Neural progenitor cell (in vitro differentiated cells): ENCODE measurements at regions not wholly inside any gene's neighbourhood (a gene's known extent, or its start where the extent isn't known, plus 50 kb on each side); places are given as distances from the start of the nearest gene placed in this dataset.
A peak's percentile ranks its signal among the peaks of the same experiment; 100 is the strongest.

Source experiments
- DNase-seq: peaks from one replicate; pipeline ENCODE4 v3.0.0-alpha.2; 2016; ENCODE audit warnings: low spot score
- H2AFZ ChIP-seq: fragments of 200-600 bp; sonication (generic); replicated peaks from 2 replicates; pipeline ENCODE4 v1.6.1; 2016; ENCODE audit warnings: antibody characterized with exemption
- H3F3A ChIP-seq: fragments of 200-600 bp; sonication (generic); 2 replicates; pipeline ENCODE4 v1.6.1; 2016; ENCODE audit warnings: antibody characterized with exemption, low read depth
- H3K27ac ChIP-seq: fragments of 200-600 bp; sonication (generic); 2 replicates; pipeline ENCODE4 v1.5.1; 2016; ENCODE audit warnings: mild to moderate bottlenecking
- H3K27me3 ChIP-seq: fragments of 200-600 bp; sonication (generic); 2 replicates; pipeline ENCODE4 v1.6.1; 2016; ENCODE audit warnings: mild to moderate bottlenecking, moderate library complexity
- H3K36me3 ChIP-seq: fragments of 200-600 bp; sonication (generic); 2 replicates; pipeline ENCODE4 v1.5.1; 2016
- H3K4me1 ChIP-seq: fragments of 200-600 bp; sonication (generic); 2 replicates; pipeline ENCODE4 v1.6.1; 2016; ENCODE audit warnings: mixed run types
- H3K4me2 ChIP-seq: fragments of 200-600 bp; sonication (generic); 2 replicates; pipeline ENCODE4 v1.6.1; 2016
- H3K4me3 ChIP-seq: fragments of 200-600 bp; sonication (generic); 2 replicates; pipeline ENCODE4 v1.5.1; 2016
- H3K79me2 ChIP-seq: fragments of 200-600 bp; sonication (generic); 2 replicates; pipeline ENCODE4 v1.6.1; 2016; ENCODE audit warnings: low read depth
- H3K9ac ChIP-seq: fragments of 200-600 bp; sonication (generic); 2 replicates; pipeline ENCODE4 v1.6.1; 2016
- H3K9me3 ChIP-seq: fragments of 200-600 bp; sonication (generic); 2 replicates; pipeline ENCODE4 v1.5.1; 2016; ENCODE audit warnings: low read depth
- H4K20me1 ChIP-seq: fragments of 200-600 bp; sonication (generic); 2 replicates; pipeline ENCODE4 v1.6.1; 2016; ENCODE audit warnings: low read depth
- H3K27ac Mint-ChIP-seq: 3 replicates; pipeline ENCODE4 v1.8.0; 2021; ENCODE audit warnings: mixed read lengths
- H3K27me3 Mint-ChIP-seq: 2 replicates; pipeline ENCODE4 v1.8.0; 2022; ENCODE audit warnings: low read depth, mild to moderate bottlenecking, inconsistent platforms, moderate library complexity, mixed read lengths; ENCODE audit not compliant: insufficient read depth
- H3K36me3 Mint-ChIP-seq: 3 replicates; pipeline ENCODE4 v1.8.0; 2021; ENCODE audit warnings: mixed read lengths
- H3K4me1 Mint-ChIP-seq: 3 replicates; pipeline ENCODE4 v1.8.0; 2021; ENCODE audit warnings: mixed read lengths
- H3K4me3 Mint-ChIP-seq: 3 replicates; pipeline ENCODE4 v1.8.0; 2021; ENCODE audit warnings: mild to moderate bottlenecking, moderate library complexity, mixed read lengths
- H3K9me3 Mint-ChIP-seq: 3 replicates; pipeline ENCODE4 v1.8.0; 2020; ENCODE audit warnings: mixed read lengths
- EZH2 ChIP-seq: fragments of 200-600 bp; sonication (generic); IDR thresholded peaks from 2 replicates; pipeline ENCODE4 v1.6.1; 2017; ENCODE audit warnings: antibody characterized with exemption, mild to moderate bottlenecking, moderate library complexity
- EZH2phosphoT487 ChIP-seq: fragments of 200-600 bp; sonication (generic); IDR thresholded peaks from 2 replicates; pipeline ENCODE4 v1.6.1; 2017; ENCODE audit warnings: antibody characterized with exemption
- TF ChIP-seq, protein P1 (sequence below): fragments of 200-600 bp; sonication (generic); IDR thresholded peaks from 2 replicates; pipeline ENCODE4 v1.5.1; 2017; ENCODE audit warnings: antibody characterized with exemption, mild to moderate bottlenecking

GRCh38 chr6:236519-236918 is 55.8 kb upstream of the DUSP22 start:
- no peaks in the 10 kb centered on the region for H3K27me3 ChIP-seq
- H3K36me3 ChIP-seq: no peaks in the 10 kb centered on the region
- H3K4me3 Mint-ChIP-seq: no peak overlapping the region
- H3K9ac ChIP-seq: no peak overlapping the region
- H3K4me2 ChIP-seq: peak overlapping the region; percentile 61
- H3K4me1 Mint-ChIP-seq: peaks cover 13% of the 10 kb centered on the region
- H4K20me1 ChIP-seq: no peaks in the 10 kb centered on the region
- peaks cover 26% of the 10 kb centered on the region for H3K4me1 ChIP-seq
- peaks cover 13% of the 10 kb centered on the region for H3F3A ChIP-seq
- H3K79me2 ChIP-seq: no peaks in the 10 kb centered on the region
- H3K4me3 ChIP-seq: no peak overlapping the region
- no peak overlapping the region for H3K27ac Mint-ChIP-seq
- H3K9me3 ChIP-seq: no peaks in the 10 kb centered on the region
- H3K36me3 Mint-ChIP-seq: no peaks in the 10 kb centered on the region
- no peak overlapping the region for H3K27ac ChIP-seq
- peak overlapping the region; percentile 99 for H2AFZ ChIP-seq
- H3K27me3 Mint-ChIP-seq: no peaks in the 10 kb centered on the region
- TF ChIP-seq, protein P1, sequence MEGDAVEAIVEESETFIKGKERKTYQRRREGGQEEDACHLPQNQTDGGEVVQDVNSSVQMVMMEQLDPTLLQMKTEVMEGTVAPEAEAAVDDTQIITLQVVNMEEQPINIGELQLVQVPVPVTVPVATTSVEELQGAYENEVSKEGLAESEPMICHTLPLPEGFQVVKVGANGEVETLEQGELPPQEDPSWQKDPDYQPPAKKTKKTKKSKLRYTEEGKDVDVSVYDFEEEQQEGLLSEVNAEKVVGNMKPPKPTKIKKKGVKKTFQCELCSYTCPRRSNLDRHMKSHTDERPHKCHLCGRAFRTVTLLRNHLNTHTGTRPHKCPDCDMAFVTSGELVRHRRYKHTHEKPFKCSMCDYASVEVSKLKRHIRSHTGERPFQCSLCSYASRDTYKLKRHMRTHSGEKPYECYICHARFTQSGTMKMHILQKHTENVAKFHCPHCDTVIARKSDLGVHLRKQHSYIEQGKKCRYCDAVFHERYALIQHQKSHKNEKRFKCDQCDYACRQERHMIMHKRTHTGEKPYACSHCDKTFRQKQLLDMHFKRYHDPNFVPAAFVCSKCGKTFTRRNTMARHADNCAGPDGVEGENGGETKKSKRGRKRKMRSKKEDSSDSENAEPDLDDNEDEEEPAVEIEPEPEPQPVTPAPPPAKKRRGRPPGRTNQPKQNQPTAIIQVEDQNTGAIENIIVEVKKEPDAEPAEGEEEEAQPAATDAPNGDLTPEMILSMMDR: no peak
- TF ChIP-seq EZH2phosphoT487: no peak
- no peak for TF ChIP-seq EZH2
- no peaks in the 10 kb centered on the region for H3K9me3 Mint-ChIP-seq
- DNase-seq: no peak

- no peaks in the 10 kb centered on the region for H3K27me3 ChIP-seq
- no peak overlapping the region for H3K4me3 ChIP-seq
- no peak overlapping the region for H3K4me2 ChIP-seq
- no peaks in the 10 kb centered on the region for H3K9me3 ChIP-seq
- H3K9ac ChIP-seq: no peak overlapping the region
- no peak overlapping the region for H2AFZ ChIP-seq
- Mint-ChIP-seq H3K27me3 (no peaks in the 10 kb centered on the region), H3K4me1 (peaks cover 11% of the 10 kb centered on the region), H3K27ac (no peak overlapping the region), H3K4me3 (no peak overlapping the region), H3K36me3 (no peaks in the 10 kb centered on the region), H3K9me3 (peaks cover 3% of the 10 kb centered on the region)
- no peaks in the 10 kb centered on the region for H3K79me2 ChIP-seq
- H3K27ac ChIP-seq: no peak overlapping the region
- H3K4me1 ChIP-seq: peaks cover 26% of the 10 kb centered on the region
- DNase-seq: no peak
- H4K20me1 ChIP-seq: no peaks in the 10 kb centered on the region
- H3K36me3 ChIP-seq: no peaks in the 10 kb centered on the region
- H3F3A ChIP-seq: peaks cover 13% of the 10 kb centered on the region
- TF ChIP-seq EZH2: no peak
- no peak for TF ChIP-seq EZH2phosphoT487
- TF ChIP-seq, protein P1: no peak
These were observed 52.1 kb upstream of the DUSP22 start for GRCh38 chr6:240151-240550.

- no peak for DNase-seq
- Mint-ChIP-seq H3K27me3 (no peaks in the 10 kb centered on the region), H3K9me3 (peaks cover 3% of the 10 kb centered on the region)
These were observed 50.9 kb upstream of the DUSP22 start for GRCh38 chr6:241336-241865.

More at GRCh38 chr6:241336-241865, 50.9 kb upstream of the DUSP22 start:
- no peaks in the 10 kb centered on the region for H3K36me3 Mint-ChIP-seq
- H3K27ac Mint-ChIP-seq: no peak overlapping the region
- peaks cover 2% of the 10 kb centered on the region for H3K4me1 Mint-ChIP-seq
- Histone ChIP-seq H3K4me1 (peaks cover 16% of the 10 kb centered on the region), H3K9me3 (no peaks in the 10 kb centered on the region), H3K27me3 (no peaks in the 10 kb centered on the region), H3K36me3 (no peaks in the 10 kb centered on the region), H3K4me2 (no peak overlapping the region), H2AFZ (no peak overlapping the region), H3K79me2 (no peaks in the 10 kb centered on the region), H4K20me1 (no peaks in the 10 kb centered on the region), H3K9ac (no peak overlapping the region), H3F3A (peaks cover 8% of the 10 kb centered on the region), H3K27ac (no peak overlapping the region), H3K4me3 (no peak overlapping the region)
- TF ChIP-seq EZH2 (no peak), EZH2phosphoT487 (no peak)
- TF ChIP-seq, protein P1: no peak
- no peak overlapping the region for H3K4me3 Mint-ChIP-seq
